Activated CD4-positive, alpha-beta T cell treated with anti-CD3 and anti-CD28 coated beads, Interleukin-10, Interleukin-2, amounts not matched to agents 100 ng/mL and 50 ng/mL, durations not matched to agents 16 hours and 8 hours (primary cell): ENCODE measurements at regions not wholly inside any gene's neighbourhood (a gene's known extent, or its start where the extent isn't known, plus 50 kb on each side); places are given as distances from the start of the nearest gene placed in this dataset.

Source experiments
- DNase-seq: peaks from one replicate; pipeline ENCODE4 v3.0.0-alpha.2; 2020

DNA sequence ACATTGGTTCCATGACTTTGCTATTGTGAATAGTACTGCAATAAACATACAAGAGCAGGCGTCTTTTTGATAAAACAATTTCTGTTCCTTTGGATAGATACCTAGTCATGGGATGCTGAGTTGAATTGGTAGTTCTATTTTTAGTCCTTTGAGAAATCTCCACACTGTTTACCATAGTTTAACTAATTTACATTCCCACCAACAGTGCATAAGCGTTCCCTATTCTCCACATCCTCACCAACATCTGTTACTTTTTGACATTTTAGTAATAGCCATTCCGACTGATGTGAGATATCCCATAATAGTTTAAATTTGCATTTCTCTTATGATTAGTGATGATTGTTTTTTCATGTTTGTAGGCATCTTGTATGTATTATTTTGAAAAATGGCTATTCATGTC is 707.0 kb downstream of the SORCS1 start:
- DNase-seq: no peak

DNA sequence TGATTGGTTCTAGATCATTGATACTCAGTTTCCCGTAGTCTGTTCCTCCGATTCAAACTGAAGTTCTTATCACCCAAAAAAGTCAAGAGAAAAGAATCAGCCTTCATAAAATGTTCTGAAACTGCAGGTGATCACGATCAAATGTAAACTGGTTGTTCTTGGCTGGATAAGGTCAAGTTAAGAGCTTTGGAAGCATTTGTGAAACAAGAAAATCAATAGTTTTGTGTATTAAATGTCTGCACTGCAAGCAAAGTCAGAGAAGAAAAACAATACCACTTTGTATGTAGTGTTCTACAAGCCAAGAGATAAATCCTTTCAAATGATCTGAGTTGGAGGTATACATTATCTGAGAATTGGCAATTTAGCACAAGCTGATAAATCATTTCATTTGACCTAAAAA is 710.3 kb downstream of the SORCS1 start:
- DNase-seq: no peak

DNA sequence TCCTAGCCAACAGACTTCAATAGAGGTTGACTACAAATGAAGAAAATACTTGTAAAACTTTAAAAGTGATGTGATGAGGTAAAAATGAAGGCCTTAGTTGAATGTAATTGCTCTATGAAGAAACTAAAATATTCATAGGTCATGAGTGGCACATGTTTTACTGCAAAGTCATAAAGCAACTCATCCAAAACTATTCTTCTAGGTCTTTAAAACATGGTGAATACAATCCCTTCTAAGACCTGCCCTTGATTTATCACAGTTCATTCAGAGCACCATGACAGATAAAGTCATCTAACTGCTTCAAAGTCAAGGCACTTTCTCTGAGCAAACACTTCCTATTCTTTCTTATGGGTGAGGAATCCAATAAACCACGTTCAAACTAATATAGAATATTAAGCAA is 713.5 kb downstream of the SORCS1 start:
- no peak for DNase-seq

DNA sequence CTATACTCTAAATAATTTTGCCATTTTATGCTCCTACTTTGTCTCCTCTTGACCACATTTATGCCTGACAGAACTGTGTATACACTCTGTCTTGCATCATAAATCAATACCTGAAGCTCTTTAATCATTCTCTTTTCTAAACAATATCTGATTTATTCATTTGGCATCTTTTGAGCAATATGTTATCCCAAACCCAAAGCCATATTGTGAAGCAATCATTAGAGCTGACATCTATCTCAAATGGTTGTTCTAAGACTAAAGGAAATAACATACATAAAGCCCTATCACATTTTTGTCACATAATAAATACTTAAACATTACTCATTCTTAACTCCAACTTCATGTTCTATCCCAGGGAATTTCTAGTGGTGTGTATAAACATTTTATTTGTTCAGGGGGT is 717.6 kb downstream of the SORCS1 start:
- no peak for DNase-seq

DNA sequence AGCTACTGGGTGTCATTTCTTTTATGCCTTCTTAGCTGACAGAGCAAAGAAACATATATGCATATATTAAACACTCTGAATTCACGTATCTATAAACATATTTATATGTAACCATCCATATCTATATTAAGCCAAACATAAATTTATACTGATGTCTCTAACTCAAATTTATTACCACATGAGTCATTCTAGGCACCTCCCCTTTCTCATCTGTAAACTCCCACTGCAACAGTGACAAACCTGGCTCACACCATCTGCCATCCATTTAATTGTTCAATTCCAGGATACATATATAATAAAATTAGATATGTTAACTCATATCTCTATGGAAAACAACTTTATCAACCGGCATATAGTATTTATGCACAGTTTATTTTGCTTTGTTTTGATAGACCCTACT is 722.3 kb downstream of the SORCS1 start:
- DNase-seq: no peak

DNA sequence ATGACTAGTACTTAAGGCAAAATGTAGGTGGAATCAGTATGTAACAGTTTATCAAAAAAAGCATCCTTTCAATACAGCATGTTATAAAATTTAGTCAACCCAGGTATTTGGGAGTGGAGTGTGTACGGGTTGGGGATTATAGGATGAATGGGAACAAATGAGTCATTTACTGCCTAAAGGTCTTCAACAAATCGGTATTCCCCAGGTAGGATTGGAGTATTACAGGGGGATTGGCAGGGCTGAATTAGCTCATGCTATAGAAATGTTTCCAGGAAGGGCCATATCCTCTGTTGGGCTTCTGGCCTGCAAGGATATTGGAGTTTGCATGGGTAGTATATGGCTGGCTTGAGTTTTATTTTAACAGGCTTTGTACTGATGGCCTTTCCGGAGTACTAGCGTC is 723.7 kb downstream of the SORCS1 start:
- no peak for DNase-seq

DNA sequence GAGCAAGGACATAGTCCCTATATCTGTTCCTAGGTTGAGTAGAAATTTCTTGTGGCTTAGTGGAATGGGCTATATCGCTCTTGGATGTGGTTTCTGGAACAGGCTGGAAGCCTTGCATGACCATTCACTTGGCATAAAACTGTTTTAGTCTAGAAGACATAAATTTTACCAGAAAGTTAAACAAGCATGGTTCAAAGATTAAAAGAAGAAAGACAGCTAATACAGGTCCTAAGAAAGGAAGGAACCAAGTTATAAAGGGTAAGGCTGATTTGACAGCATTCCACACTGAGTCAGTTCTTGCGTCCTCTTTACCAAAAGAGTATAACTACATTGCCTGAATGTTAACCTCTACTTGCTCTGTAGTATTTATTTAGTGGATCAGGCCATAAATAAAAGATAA is 724.2 kb downstream of the SORCS1 start:
- DNase-seq: no peak

DNA sequence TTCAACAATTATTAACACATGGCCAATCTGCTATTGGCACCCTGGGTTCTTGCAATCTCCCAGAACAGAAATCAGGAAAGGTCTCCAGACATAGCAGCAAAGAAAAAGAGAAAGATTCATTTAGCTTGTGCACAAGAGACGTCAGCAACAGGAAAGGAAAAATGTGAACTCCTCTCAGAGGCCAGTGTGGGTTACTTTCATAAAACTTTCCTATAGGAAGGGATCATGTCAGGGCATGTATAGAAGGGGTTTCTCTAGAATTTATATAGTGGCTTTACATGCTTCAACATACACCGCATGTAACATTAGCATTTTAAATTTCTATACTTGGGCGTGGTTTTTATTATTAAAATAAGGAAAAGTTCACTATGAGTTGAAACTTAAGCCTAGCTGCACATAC is 725.1 kb downstream of the SORCS1 start:
- no peak for DNase-seq

DNA sequence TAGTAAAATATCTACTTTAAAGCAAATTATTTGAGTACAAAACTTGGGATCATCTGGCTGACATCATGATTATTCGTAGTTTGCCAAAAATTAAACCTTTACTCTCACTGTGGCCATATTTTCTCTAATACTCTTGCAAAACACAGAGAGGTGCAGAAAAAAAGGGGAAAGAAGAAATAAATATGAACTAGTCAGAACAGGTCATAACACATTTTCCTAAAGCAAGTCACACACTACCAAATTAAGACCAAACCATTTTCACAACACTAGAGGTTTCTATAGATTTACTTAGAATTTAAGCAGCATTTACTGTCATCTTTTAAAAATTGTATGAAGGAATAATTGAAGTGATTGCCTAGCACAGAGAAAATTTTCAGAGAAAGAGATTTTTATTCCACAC is 726.1 kb downstream of the SORCS1 start:
- no peak for DNase-seq

DNA sequence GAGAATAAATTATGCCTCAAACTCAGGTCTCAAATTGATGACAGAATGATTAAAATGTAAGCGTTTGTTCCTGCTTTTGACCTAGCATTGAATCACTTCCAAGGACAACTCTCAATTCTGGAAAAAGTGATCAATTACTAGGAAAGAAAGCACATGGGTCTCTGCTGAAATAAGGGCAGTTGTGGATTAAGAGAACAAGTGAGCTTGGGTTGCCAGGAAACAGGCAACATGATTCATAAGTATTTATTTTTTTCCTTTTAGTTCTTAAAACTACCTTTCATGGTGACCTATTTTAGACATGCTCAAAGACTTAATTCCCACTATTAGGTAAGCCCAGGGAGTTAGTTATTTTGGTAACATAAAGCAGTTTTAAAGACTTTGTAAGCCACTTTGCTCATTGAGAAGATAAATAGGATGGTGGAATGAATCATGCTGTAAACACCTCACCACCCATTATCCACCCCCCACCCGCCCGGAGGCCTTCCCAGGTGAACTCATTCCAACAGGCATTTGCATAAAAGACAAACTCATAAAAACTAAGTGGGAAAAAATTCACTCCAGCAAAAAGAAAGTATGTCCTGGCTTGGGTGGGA is 728.3 kb downstream of the SORCS1 start:
- no peak for DNase-seq

DNA sequence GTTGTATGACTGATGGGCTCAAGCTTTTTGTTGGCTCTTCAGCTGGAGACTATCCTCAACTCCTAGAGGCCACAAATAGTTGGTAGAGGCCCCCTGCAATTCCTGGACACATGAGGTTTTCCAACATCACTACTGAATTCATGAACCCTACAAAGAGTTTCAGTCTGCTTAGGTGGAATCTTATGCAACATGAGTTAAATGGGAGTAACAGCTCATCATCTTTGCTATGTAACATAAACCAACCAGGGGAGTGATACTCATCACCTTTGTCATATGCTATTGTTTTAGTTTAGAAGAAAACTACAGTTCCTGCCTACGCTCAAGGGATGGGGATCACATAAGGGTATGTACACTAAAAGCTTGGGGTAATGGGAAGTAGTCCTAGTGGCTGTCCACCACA is 729.4 kb downstream of the SORCS1 start:
- no peak for DNase-seq

DNA sequence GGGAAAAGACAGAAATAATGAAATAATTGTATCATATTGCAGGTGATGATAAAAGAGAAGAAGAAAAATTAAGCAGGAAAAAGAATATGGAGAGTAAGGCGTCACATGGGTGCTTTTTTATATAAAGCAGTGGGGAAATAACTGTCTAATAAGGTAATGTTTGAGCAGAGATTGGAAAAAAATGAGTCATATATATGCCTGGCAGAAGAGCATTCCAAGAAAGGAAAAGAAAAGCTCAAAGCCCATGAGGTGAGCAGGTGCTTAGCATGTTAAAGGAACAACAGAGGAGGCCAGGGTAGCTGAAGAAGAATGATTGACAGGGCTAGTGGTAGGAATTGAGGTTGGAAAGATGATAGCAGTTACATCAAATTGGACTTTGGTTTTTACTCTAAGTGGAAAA is 739.5 kb downstream of the SORCS1 start:
- DNase-seq: no peak

DNA sequence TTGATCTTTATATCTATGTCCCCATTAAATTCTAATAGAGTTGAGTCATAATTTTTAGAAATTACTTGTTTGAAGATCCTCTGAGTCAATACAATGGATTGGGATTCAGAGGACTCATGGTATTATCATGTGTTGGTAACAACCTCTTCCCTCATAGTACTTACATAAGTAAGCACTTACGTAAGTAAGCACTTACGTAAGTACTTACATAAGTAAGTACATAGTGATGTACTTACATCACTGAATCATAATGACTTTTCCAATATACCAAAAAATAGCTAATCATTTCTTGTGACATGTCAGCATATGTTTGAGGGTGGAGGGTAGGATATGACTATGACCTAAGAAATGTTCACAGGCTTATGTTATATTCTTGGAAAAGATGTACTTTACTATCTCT is 740.5 kb downstream of the SORCS1 start:
- DNase-seq: no peak

DNA sequence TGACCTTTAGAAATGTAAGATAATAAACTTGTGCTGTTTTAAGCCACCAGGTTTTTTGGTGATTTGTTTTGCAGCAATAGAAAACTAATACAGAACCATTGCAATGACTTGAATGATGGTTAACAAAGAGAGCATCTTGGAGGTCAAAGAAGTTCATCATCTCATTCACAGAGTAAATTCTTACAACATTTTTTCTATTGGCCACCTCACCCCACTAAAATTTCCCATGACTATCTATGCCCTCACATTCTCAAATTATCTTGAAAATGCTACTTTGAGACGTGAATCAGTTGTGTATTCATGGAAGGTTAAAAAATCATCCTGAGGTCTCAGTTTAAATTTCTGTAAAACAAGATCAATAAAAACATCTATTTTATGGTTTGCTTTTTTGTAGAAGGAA is 754.2 kb downstream of the SORCS1 start:
- no peak for DNase-seq

DNA sequence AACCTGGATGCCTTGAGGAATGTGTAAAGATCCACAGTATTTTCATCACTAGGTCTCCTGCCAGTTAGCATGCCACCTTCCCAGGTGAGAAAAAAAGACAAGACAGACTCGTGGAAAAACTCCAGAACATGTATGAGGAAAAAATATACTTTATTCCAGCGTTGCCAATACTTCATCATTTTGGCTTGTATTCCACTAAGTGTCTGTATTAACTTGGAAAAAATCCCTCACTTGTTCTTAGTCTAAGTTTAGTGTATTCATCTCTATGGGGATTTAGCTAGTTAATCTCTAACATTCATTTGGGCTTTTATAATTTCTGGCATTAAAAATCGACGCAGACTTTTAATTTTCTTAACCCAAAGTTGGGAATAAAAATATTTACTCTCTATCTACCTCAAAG is 759.4 kb downstream of the SORCS1 start:
- no peak for DNase-seq

DNA sequence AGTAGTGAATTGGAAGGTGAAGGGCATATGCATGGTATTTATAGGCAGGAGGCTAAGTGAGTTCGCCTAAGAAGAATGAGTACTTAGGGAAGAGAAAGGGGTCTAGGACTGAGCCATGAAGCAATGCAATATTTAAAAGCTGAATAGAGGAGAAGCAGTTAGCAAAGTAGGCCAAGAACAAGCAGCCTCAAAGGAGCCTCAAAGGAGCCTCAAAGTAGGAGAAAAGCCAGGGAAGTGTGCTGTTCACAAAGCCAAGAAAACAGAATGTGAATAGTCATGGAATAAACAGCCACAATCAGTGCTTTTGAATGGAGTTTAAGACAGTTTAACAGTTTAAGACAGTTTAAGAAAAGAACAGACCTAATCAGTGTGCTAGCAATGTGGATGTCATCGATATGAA is 762.0 kb downstream of the SORCS1 start:
- DNase-seq: no peak

DNA sequence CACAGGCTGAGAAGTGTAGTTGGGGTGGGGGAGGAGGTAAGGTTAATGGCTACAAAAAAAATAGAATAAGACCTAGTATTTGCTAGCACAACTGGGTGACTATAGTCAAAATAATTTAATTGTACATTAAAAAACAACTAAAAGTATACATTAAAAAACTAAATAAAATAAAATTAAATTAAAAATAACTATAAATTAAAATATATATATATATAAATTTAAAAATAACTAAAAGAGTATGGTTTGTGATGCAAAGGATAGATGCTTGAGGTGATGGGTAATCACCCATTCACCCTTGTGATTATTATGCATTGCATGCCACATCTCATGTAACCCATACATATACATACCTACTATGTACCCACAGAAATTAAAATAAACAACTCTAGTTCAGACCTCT is 762.5 kb downstream of the SORCS1 start:
- DNase-seq: no peak

DNA sequence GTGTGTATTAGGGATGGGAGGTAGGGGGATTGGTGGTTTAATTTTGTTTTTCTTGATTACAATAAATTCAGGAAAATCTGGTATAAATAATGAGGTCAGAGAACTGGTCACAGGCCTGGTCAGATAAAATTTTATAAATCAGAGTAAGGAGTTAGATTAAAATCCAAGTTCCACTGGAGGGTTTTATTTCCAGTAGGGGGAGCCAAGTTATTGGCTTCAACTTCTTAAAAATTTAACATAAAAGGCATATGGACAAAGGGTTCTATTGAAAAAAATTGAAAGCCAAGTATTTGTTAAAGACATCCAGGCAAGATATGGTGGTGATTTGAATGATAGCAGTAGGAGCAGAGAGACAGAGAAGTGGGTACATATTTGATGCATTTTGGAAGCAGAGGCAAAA is 763.3 kb downstream of the SORCS1 start:
- DNase-seq: no peak

DNA sequence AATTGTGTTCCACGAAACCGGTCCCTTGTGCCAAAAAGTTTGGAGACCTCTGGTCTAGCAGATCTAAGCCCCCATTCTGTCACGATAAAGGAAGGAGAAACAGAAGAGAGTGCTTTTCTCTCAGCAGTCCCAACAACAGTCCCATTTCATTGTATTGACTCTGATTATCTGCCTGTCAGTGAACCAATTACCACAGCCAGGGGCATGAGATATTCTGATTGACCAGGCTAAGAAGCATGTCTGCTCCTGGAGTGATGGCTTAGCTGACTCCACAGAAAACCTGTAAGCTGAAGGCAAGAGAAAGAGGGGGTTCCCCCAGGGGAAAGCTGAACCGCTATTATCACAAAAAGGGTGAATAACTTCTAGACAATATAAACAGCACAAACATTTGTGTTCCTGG is 765.4 kb downstream of the SORCS1 start:
- DNase-seq: no peak

DNA sequence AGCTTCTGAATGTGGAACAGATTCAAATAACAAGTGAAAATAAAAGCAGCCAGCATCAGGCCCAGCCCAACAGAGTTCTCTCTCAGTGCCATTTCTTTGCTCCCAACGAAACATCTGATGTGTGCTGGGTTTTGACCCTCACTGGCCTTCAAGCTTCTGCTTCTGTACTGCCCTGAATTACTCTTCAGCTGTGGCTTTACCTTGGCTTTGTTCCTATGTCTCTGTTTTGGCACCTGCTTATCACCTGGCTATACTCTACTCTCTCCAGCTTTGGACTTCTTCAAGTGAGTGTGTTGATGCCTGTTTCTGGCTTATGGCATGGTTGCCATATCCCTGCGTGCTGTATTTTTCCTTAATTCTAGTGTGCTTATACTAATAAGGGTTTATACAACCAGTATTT is 768.3 kb downstream of the SORCS1 start:
- no peak for DNase-seq

DNA sequence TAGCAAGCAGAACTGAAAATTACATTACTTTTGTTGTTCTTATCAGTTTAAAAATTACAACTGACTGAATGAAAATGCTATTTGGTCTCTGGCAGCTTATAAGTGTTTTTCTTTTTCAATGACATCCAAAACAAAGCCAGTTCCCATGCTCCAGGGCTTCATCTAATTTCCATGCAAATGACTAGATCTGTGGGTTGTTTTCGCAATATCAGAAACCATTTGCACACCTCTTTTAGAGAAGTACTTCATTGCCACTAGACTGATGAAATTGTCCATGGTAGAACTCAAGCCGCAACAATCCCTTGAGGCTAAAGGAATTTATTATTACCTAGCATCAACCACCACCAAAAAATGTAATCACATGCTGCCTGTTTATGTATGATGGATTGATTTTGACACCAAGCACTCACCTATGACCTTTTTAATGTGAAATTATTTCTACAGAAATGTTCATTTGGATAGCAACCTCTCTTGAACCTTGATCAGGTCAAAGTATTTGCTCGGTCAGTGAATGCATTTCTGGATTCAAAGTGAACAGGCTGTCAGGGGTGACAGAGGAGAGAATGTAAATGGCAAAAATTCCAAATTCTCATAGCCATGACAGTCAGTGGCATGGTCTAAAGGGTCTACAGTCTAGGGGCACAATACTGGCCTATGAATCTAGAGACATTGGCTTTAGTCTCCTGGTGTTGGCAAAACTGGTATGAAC is 769.3 kb downstream of the SORCS1 start:
- DNase-seq: no peak

DNA sequence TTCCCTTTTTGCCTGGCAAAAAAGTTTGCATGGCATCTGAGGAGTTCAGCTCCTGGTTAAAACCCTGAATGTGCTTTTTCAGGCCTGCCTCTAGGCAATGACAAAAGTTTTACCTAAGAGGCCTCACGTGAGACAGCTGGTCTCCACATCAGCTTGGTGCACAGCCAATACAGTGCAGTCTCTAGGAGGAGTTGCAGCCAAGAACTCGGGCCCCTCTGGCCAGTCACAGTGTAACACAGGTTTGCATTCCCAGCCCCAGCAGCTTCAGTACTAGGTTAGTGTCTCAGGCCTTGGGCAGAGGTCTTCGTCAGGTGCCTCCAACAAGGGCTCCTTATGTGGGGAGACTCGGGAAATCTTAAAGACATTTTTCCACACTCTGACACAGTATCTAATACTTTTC is 771.7 kb downstream of the SORCS1 start:
- no peak for DNase-seq

DNA sequence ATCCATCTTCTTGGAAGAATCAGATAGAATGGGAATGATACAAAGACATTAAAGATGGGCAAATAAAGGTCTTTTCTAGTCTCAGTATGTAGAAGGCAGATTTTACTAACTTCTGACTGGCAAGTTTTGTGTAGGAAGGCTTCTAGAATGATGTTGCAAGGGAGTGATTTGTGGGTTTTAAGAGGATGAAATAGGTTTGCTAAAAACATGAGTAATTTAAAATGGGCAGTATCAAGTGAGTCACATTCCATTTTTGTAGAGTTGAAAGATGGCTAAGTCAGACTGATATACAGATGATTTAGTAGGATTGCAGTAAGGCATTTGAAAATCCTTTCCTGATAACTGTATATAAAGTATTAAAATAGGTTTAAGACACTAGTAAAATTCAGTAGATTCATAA is 777.4 kb downstream of the SORCS1 start:
- no peak for DNase-seq

DNA sequence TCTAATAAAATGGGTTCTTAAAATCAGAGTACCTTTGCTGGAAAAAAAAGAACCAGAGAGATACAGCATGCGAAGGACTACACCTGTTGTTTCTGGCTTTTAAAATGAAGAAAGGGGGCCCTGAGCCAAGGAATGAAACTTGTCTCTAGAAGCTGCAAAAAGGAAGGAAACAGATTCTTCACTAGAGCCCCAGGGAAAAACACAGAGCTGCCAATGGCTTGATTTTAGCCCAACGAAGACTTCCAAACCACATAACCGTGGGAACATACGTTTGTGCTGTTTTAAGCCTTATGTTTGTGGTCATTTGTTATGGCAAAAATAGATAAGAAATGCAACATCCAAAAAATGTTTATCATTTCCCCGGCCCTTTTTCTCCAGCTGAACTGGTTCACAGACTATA is 780.0 kb downstream of the SORCS1 start:
- DNase-seq: no peak

DNA sequence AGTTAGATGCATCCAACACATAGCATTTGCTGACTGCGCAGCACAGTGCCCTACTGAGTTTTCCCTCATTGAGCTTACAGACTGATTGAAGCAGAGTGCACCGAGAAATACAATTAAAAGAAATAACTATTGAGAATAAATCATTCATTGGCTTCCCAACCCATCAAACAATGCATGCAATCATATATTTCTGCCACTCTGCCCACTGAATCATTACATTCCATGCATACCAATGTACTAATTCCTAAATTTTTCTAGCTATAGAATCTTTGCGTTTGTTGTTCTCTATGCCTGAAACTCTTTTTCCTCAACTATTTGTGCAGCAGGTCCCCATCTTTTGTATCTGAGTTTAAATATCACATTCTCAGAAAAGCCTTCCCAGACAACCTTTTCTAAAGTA is 783.8 kb downstream of the SORCS1 start:
- DNase-seq: no peak
